IPS-18a (cell line): ENCODE measurements at regions not wholly inside any gene's neighbourhood (a gene's known extent, or its start where the extent isn't known, plus 50 kb on each side); places are given as distances from the start of the nearest gene placed in this dataset.
"Not testable (repeated sequence)": the region's sequence is repeated elsewhere in the genome, so short reads cannot be mapped to it uniquely, and the experiment has no call there.

Experiments used
- H3K27ac ChIP-seq: one replicate; pipeline ENCODE4 v1.5.1; 2013; ENCODE audit warnings: low read length
- H3K27me3 ChIP-seq: one replicate; pipeline ENCODE4 v1.6.1; 2013; ENCODE audit warnings: mild to moderate bottlenecking, low read length; ENCODE audit not compliant: control insufficient read depth, insufficient read depth
- H3K36me3 ChIP-seq: one replicate; pipeline ENCODE4 v1.6.1; 2013; ENCODE audit warnings: low read depth, low read length; ENCODE audit not compliant: control insufficient read depth
- H3K4me1 ChIP-seq: one replicate; pipeline ENCODE4 v1.6.1; 2013; ENCODE audit warnings: low read depth, low read length; ENCODE audit not compliant: control insufficient read depth
- H3K4me3 ChIP-seq: one replicate; pipeline ENCODE4 v1.5.1; 2013; ENCODE audit warnings: low read length
- H3K9ac ChIP-seq: one replicate; pipeline ENCODE4 v1.6.1; 2013; ENCODE audit warnings: mild to moderate bottlenecking, low read length, moderate library complexity
- H3K9me3 ChIP-seq: one replicate; pipeline ENCODE4 v1.6.1; 2013; ENCODE audit warnings: low read depth, low read length; ENCODE audit not compliant: control insufficient read depth

GRCh38 chr11:23781803-23782560, 714.9 kb upstream of the LUZP2 start:
- H3K4me1 ChIP-seq, result no peaks in the 10 kb centered on the region
- no peak overlapping the region for H3K27ac ChIP-seq
- no peaks in the 10 kb centered on the region for H3K9me3 ChIP-seq
- H3K9ac ChIP-seq, result no peak overlapping the region
- H3K36me3 ChIP-seq, result no peaks in the 10 kb centered on the region
- H3K27me3 ChIP-seq, result no peaks in the 10 kb centered on the region
- no peak overlapping the region for H3K4me3 ChIP-seq

DNA sequence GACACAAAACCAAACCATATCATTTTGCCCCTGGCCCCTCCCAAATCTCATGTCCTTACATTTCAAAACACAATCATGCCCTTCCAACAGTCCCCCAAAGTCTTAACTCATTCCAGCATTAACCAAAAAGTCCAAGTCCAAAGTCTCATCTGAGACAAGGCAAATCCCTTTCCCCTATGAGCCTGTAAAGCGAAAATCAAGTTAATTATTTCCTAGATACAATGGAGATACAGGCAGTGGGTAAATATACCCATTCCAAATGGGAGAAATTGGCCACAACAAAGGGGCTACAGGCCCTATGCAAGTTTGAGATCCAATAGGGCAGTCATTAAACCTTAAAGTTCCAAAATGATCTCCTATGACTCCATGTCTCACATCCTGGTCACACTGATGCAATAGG, 709.9 kb upstream of the LUZP2 start:
- not testable (repeated sequence) for H3K4me3 ChIP-seq, H3K9ac ChIP-seq, H3K4me1 ChIP-seq, H3K27me3 ChIP-seq, H3K36me3 ChIP-seq, H3K9me3 ChIP-seq, H3K27ac ChIP-seq

GRCh38 chr11:23789200-23789853, 707.5 kb upstream of the LUZP2 start:
- H3K27ac ChIP-seq, result no peak overlapping the region
- no peaks in the 10 kb centered on the region for H3K36me3 ChIP-seq
- no peak overlapping the region for H3K9ac ChIP-seq
- H3K27me3 ChIP-seq, result no peaks in the 10 kb centered on the region
- H3K4me3 ChIP-seq, result no peak overlapping the region
- no peaks in the 10 kb centered on the region for H3K4me1 ChIP-seq
- H3K9me3 ChIP-seq, result no peaks in the 10 kb centered on the region

DNA sequence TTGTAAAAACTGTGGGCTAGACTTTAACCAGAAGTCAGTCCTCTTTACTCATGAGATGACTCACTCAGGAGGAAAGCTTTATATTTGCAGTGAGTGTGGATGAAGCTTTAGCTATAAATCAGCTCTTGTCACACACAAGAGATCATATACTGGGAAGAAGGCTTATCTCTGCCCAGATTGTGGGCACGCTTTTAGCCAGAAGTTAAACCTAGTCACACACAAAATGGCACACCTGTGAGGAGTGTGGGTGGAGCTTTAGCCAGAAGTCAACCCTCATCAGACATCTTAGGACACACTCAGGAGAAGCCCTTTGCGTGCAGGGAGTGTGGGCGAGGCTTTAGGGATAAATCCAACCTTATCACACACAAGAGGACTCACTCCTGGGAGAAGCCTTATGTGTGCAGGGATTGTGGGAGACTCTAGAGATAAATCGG, 706.9 kb upstream of the LUZP2 start:
- Histone ChIP-seq H3K27ac (no peak overlapping the region), H3K9me3 (no peaks in the 10 kb centered on the region), H3K4me3 (no peak overlapping the region), H3K9ac (no peak overlapping the region), H3K27me3 (no peaks in the 10 kb centered on the region), H3K4me1 (no peaks in the 10 kb centered on the region), H3K36me3 (no peaks in the 10 kb centered on the region)

GRCh38 chr11:23797624-23798419, 699.0 kb upstream of the LUZP2 start:
- no peaks in the 10 kb centered on the region for H3K27me3 ChIP-seq
- H3K9ac ChIP-seq, result no peak overlapping the region
- H3K9me3 ChIP-seq, result no peaks in the 10 kb centered on the region
- H3K4me1 ChIP-seq, result peaks cover 5% of the 10 kb centered on the region
- no peak overlapping the region for H3K27ac ChIP-seq
- H3K36me3 ChIP-seq, result no peaks in the 10 kb centered on the region
- H3K4me3 ChIP-seq, result no peak overlapping the region

DNA sequence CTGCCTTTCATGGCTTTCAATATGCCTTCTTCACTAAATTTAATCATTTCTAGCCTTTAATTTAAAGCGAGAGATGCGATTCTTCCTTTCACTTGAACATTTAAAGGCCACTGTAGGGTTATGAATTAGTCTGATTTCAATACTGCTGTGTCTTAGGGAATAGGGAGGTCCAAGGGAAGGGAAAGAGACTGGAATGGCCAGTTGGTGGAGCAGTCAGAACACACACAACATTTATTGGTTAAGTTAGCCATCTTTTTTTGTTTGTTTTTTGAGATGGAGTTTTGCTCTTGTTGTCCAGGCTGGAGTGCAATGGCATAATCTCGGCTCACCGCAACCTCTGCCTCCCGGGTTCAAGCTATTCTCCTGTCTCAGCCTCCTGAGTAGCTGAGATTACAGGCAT, 662.5 kb upstream of the LUZP2 start:
- H3K4me1 ChIP-seq, H3K4me3 ChIP-seq, H3K36me3 ChIP-seq: not testable (repeated sequence)

DNA sequence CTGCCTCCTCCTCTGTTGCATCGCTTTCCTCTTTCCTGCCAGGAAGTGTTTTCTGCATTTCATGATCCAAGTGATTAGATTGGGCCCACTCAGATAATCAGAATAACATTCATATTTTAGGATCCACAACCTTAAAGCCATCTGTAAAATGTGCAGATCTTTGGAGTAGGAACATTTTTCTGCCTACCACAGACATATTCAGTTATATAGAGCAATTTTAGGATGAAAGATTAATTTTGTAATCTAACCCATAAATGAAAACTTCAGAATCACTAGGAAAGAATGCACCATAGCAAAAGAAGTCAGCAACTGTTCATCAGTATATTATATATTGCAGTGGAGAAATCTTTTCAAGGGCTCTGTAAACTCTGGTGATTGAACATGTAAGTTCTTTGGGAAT, 659.9 kb upstream of the LUZP2 start:
- H3K36me3 ChIP-seq, result no peaks in the 10 kb centered on the region
- H3K4me3 ChIP-seq, result no peak overlapping the region
- no peaks in the 10 kb centered on the region for H3K9me3 ChIP-seq
- no peak overlapping the region for H3K9ac ChIP-seq
- H3K27me3 ChIP-seq, result no peaks in the 10 kb centered on the region
- H3K4me1 ChIP-seq, result no peaks in the 10 kb centered on the region
- no peak overlapping the region for H3K27ac ChIP-seq

More for the DNA sequence above, 662.5 kb upstream of the LUZP2 start:
- H3K27ac ChIP-seq, H3K27me3 ChIP-seq, H3K9me3 ChIP-seq, H3K9ac ChIP-seq: not testable (repeated sequence)

- Histone ChIP-seq H3K9ac (no peak overlapping the region), H3K36me3 (no peaks in the 10 kb centered on the region), H3K27ac (no peak overlapping the region), H3K4me1 (no peaks in the 10 kb centered on the region), H3K9me3 (no peaks in the 10 kb centered on the region), H3K4me3 (no peak overlapping the region), H3K27me3 (no peaks in the 10 kb centered on the region)
These were observed 656.0 kb upstream of the LUZP2 start for GRCh38 chr11:23840872-23841271.

DNA sequence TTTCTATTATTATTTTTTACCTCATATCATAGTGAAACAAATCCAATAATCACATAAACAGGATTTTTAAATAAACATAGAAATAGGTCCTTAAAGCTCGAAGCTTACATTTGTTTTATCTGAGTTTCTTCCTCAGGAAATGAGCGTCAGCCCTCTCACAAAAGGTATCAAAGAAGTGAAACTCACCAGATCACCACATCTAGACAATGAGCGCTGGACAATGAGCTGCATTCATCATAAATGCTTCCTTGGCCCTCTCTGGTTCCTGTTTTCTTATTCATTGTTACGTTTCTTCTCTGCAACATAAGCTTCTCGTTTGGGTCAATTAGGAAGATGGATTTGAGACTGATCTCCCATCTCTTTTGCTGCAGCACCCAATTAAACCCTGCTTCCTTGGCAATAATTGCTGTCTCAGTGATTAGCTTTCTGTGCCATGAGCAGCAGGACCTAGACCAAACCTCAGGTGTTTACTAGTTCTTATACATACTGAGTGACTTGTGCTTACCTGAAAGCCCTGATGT, 649.9 kb upstream of the LUZP2 start:
- H3K36me3 ChIP-seq, result no peaks in the 10 kb centered on the region
- no peaks in the 10 kb centered on the region for H3K9me3 ChIP-seq
- no peak overlapping the region for H3K27ac ChIP-seq
- no peaks in the 10 kb centered on the region for H3K27me3 ChIP-seq
- H3K4me3 ChIP-seq, result no peak overlapping the region
- no peak overlapping the region for H3K9ac ChIP-seq
- no peaks in the 10 kb centered on the region for H3K4me1 ChIP-seq

DNA sequence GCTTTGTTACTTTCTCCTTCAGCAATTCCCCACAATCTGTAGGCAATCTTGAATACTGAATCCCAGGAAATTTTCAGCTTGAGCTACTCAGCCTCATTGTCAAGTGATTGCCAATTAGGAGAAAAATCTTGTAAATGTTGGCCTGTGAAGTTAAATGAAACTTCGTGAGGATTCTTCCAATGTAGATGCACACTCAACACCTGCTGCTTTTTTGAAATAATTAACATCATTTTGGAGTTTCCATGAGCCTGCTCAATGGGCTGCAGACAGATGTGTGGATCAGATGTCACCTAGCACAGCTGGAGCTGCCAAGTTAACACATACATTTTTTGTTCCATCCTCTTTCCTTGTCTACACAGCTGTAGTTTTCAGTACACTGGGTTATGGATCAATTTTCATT, 645.6 kb upstream of the LUZP2 start:
- no peak overlapping the region for H3K4me3 ChIP-seq
- H3K27me3 ChIP-seq, result no peaks in the 10 kb centered on the region
- no peaks in the 10 kb centered on the region for H3K9me3 ChIP-seq
- H3K36me3 ChIP-seq, result no peaks in the 10 kb centered on the region
- H3K27ac ChIP-seq, result no peak overlapping the region
- H3K9ac ChIP-seq, result no peak overlapping the region
- H3K4me1 ChIP-seq, result no peaks in the 10 kb centered on the region

DNA sequence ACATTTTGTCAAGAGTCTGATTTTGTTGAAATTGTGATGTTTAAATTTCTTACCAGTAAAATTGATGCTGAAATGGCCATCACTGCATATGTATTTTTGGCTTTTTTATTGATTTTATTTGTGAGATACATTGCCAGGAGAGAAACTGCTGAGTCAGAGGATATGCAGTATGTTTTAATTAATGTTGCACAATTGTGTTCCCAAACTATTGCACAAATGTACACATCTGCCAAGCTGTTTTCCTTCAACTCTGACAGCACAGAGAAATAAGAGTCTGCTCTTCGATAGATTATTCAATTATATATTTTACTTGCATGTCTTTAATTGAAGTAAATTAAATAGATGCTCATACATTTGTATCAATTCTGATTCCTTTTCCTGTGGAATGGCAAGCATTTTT, 640.2 kb upstream of the LUZP2 start:
- H3K9me3 ChIP-seq, result no peaks in the 10 kb centered on the region
- H3K9ac ChIP-seq, result no peak overlapping the region
- no peak overlapping the region for H3K27ac ChIP-seq
- no peak overlapping the region for H3K4me3 ChIP-seq
- no peaks in the 10 kb centered on the region for H3K27me3 ChIP-seq
- H3K4me1 ChIP-seq, result no peaks in the 10 kb centered on the region
- H3K36me3 ChIP-seq, result no peaks in the 10 kb centered on the region
